GM19397 (cell line): ENCODE measurements at regions not wholly inside any gene's neighbourhood (a gene's known extent, or its start where the extent isn't known, plus 50 kb on each side); places are given as distances from the start of the nearest gene placed in this dataset.
"Not testable (repeated sequence)": the region's sequence is repeated elsewhere in the genome, so short reads cannot be mapped to it uniquely, and the experiment has no call there.

ENCODE experiments used
- ATAC-seq: cut with Tn5 transposase; IDR thresholded peaks from one replicate; pipeline ENCODE4 v1.9.1; 2021; ENCODE audit warnings: mild to moderate bottlenecking, moderate library complexity; ENCODE audit not compliant: unreplicated experiment

DNA sequence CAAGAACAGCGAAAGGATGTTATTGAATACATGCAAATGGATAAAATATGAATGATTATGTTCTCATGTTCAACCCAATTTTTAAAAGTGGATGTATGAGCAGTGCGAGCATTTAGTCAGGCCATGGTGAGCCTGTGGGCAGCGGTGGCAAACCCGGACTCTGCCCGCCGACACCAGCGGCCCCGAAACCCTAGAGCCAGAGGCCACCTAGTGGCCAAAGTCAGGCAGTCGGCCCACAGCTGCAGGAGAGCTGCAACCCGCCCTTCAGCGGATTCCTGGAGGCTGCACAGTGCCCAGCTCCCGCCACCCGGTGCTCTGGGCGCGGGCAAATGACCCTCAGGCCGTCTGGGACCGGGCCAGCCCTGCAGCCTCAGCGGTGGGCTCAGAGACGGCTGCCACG, 89.5 kb downstream of the POTEG start:
- not testable (repeated sequence) for ATAC-seq

DNA sequence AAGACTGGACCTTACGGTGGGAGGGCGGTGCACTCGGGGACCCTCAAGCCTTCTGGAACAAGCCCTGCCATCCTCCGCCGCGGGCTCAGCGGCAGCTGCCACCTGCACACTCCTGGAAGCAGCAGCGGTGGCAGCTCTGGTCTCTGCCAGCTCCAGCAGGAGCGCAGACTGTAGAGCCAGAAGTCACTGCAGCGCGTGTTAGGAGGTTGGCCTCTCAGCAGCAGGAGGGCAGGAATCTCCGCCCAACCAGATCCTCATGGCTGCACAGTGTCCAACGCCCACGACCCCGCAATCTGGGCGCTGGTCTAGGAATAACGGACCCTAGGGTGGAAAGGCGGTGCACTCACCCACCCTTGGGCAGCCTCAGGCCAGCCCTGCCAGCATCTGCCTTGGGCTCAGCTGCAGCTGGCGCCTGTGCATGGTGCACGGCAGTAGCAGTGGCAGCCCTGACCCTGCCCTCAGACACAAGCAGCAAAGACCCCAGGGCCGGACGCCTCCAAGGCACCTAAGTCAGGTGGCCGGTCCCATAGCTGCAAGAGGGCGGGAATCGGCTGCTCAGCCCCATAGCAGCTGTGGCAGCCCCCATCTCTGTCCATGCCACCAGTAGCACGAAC, 88.7 kb downstream of the POTEG start:
- ATAC-seq = not testable (repeated sequence)

DNA sequence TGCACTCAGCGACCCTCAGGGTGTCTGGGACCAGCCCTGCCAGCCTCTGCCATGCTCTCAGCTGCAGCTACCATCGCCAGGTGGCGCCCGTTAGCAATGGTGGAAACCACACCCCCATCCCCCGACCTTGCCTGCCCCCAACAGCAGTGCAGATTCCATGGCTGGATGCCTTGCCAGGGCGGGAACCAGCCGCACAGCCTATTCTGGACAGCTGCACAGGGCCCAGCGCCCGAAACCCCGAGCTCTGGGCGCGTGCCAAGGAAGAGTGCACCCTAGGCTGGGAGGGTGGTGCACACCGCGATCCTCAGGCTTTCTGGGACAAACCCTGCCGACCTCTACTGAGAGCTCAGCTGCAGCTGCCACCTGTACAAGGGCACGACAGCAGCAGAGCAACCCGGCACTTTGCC, 88.1 kb downstream of the POTEG start:
- ATAC-seq = not testable (repeated sequence)

DNA sequence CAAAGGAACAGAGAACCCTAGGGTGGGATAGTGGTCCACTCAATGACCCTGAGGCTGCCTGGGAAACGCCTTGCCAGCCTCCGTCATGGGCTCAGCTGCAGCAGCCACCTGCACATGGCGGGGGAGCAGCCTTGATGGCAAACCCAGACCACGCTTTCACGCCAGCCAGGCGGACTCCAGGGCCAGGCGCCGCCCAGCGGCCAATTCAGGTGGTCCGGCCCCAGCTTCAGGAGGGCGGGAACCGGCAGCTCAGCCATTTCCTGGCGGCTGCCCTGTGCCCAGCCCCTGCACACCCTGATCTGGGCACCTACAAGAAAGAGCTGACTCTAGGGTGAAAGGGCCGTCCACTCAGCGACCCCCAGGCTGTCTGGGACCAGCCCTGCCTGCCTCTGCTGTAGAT, 87.5 kb downstream of the POTEG start:
- not testable (repeated sequence) for ATAC-seq

DNA sequence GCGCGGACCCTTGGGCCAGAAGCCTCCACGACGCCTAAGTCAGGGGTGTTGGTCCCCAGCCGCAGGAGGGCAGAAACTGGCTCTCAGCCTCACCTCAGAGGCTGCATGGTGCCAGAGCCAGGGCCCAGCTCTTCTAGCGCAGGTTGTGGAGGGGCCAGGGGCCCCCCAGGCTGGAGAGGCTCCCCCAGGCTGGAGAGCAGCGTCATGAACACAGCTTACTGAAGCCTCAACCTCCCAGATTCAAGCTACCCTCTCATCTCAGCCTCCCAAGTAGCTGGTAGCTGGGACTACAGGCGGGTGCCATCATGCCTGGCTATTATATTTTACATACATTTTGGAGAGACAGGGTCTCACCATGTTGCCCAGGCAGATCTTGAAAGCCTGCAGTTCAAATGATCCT, 87.0 kb downstream of the POTEG start:
- ATAC-seq = not testable (repeated sequence)
